Erythroblast (primary cell): ENCODE measurements at regions not wholly inside any gene's neighbourhood (a gene's known extent, or its start where the extent isn't known, plus 50 kb on each side); places are given as distances from the start of the nearest gene placed in this dataset.

Experiments used
- GATA1 ChIP-seq: IDR thresholded peaks from 2 replicates; pipeline ENCODE4 v1.6.1; 2011; ENCODE audit warnings: low read depth, mild to moderate bottlenecking, control low read depth, low read length, moderate library complexity
- POLR2A ChIP-seq: IDR thresholded peaks from 2 replicates; pipeline ENCODE4 v1.6.1; 2011; ENCODE audit warnings: mild to moderate bottlenecking, low read length

- TF ChIP-seq POLR2A, result no peak
- TF ChIP-seq GATA1, result no peak
Observed at GRCh38 chr3:72295962-72296450, 511.1 kb upstream of the PROK2 start.
